ENCODE measurements at regions not wholly inside any gene's neighbourhood (a gene's known extent, or its start where the extent isn't known, plus 50 kb on each side); places are given as distances from the start of the nearest gene placed in this dataset.
"Not testable (repeated sequence)": the region's sequence is repeated elsewhere in the genome, so short reads cannot be mapped to it uniquely, and the experiment has no call there.

GRCh38 chr5:27818888-27819287 lies 780.5 kb upstream of the CDH9 start:
- DNase-seq: no peak

GRCh38 chr5:27814983-27815382 lies 776.6 kb upstream of the CDH9 start:
- DNase-seq: no peak

DNA sequence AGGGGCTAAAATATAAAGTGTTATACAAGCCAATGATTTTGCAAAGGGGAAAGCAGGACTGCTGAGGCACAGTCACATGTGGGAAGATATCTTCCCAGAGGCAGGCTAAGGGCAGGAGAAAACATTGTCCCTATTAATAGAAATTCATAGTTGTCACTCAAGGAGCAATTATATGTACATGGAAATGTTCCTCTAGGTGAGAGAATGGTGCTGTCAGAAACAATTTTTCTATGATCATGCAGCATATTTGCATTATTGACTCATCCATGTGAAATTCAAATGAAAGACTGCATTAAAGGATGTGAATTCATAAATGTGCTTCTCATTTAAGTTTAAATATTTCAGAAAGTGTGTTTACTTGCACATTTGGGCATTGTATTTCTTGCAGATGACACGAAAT lies 775.9 kb upstream of the CDH9 start:
- DNase-seq: no peak

GRCh38 chr5:27810458-27810857 lies 772.1 kb upstream of the CDH9 start:
- no peak for DNase-seq

DNA sequence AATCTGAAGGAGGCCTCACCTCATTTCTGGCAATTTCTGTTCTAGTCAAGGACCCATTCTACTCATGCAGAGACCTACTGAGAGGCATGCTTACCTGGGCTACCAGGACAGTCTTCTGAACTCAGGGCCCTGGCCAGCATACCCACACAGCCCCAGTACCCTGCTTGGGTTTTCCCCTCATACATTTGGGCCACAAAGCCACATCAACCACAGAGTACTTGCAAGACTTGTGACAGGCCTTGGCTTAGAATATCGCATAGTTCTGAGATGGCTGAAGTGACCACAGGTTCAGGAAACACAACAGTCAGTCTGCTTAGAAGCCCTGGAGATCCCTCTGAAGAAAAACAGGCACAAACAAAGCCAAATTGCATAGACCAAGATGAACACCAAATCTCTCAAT lies 758.8 kb upstream of the CDH9 start:
- no peak for DNase-seq

DNA sequence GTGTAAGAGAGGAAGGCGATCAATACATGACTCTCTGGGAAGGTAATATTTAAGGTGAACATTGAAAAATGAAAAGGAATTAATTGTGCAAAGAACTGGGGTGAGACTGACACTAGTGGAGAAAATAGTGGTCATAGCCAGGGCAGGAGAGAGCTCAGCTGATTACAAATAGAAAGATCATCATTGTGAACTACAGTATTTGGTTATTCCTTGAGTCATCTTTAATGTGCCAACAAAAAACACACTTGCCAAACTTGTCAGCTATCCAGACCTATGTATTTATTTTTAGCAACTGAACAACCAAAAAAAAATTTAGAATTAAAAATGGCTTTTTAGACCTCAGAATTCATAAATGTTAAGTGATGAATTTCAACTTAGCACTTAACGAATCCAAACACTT lies 749.8 kb upstream of the CDH9 start:
- DNase-seq: no peak

- DNase-seq: no peak
These were observed 745.9 kb upstream of the CDH9 start for GRCh38 chr5:27784317-27784716.

DNA sequence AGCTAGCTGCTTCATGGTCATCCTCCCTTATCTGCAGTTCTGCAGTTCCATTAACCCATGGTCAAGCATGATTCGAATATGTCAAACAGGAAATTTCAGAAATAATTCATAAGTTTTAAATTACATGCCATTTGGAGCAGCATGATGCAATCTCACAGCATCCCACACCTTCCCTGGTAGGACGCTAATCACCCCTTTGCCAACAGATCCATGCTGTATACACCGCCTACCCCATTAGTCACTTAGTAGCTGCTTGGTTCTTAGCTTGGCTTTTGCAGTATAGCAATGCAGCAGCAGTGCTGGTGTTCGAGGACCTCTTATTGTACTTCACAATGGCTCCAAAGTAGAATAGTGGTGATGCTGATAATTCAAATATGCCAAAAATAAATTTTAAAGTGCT lies 739.7 kb upstream of the CDH9 start:
- DNase-seq: no peak

GRCh38 chr5:27773636-27774035 lies 735.2 kb upstream of the CDH9 start:
- DNase-seq: no peak

DNA sequence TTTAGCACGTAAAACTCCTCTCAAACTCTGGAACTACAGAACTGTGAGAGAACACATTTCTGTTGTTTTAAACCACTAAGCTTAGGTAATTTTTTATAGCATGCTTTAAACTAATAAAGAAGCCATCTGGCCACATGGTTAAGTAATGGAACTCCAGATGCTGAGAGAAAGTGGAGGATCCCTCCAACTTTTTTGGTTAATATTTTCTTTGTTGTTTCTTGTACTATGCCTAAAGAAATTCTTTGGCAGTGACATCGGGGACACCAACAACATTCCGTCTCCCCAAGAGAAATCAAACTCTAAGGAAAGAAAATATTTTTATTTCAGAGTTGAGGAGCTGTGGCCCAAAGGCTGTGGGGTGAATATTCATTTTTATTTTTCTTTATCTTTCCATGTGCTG lies 734.8 kb upstream of the CDH9 start:
- no peak for DNase-seq

DNA sequence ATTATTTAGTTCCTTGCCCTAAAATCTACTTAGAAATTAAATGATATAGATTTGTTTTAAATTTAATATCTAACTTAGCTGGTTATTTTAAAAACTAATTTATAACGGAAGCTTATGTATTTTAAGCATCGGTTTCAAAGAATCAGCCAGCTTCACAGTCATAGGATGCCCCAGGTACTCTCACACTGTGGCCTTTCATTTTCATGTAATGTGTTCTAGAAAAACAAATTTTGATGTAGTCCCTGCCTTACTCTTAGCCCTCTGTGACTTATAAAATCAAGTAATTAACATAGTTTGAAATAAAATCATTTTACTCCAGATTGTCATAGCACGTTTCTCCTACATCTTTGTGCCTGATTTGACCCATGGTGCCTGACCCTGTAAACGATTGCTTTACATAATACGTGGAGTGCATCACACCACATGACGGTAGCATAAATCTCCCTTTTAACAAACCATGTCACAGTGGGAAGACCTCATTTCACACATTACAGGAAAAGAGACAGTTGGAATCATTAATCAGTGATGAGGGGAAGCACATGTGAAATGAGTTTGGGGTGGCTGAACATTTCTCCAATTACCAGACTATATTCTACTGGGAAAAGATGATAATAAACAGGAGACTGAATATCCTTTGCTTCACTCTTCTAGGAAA lies 731.5 kb upstream of the CDH9 start:
- no peak for DNase-seq

GRCh38 chr5:27748847-27749246 lies 710.5 kb upstream of the CDH9 start:
- DNase-seq: no peak

DNA sequence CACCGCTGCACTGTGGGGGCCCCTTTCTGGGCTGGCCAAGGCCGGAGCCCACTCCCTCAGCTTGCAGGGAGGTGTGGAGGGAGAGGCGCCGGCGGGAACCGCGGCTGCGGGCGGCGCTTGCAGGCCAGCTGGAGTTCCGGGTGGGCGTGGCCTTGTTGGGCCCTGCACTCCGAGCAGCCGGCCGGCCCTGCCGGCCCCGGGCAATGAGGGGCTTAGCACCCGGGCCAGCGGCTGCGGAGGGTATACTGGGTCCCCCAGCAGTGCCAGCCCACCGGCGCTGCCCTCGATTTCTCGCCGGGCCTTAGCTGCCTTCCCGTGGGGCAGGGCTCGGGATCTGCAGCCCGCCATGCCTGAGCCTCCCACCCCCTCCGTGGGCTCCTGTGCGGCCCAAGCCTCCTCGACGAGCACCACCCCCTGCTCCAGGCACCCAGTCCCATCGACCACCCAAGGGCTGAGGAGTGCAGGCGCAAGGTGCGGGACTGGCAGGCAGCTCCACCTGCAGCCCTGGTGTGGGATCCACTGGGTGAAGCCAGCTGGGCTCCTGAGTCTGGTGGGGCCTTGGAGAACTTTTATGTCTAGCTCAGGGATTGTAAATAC lies 705.1 kb upstream of the CDH9 start:
- DNase-seq: not testable (repeated sequence)

- DNase-seq: no peak
These were observed 704.4 kb upstream of the CDH9 start for GRCh38 chr5:27742805-27743204.

DNA sequence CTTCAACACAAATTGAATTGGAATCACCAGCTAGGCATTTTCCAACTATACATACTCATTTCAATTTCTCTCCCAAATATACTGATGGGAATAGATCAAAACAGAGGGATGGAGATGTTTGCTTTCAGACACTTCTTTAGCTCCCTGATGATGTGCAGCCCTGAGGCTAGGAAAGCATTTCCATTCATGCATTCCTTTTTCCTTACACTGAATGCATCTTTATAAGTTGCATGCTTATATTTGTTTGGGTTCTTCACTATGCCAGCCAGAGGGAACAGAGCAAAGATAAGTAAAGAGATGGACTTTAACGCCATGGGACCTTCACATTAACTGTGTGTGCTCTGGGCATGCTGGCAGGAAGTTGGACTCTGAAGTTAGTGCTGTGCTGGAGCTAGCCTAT lies 696.5 kb upstream of the CDH9 start:
- DNase-seq: no peak

- DNase-seq: no peak
These were observed 694.9 kb upstream of the CDH9 start for GRCh38 chr5:27733237-27733636.

DNA sequence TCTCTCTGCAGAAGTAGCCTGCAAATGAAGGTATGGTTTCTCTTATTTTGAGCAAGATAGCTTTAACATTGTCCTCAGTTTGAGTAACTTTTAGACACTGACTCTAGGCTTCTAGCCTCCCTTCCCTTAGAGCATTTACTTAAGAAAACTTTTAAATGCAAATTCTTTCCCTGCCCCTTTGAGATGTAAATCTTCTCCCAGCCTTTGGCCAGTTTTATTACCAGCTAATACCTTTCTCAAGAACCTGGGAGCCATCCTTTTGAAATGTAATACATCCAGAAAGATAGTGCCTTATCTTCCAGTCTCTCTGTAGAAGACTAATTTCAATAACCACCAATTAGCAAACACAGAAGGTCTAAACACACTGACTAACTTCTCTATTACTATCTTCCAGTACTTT lies 688.9 kb upstream of the CDH9 start:
- DNase-seq: no peak

- no peak for DNase-seq
These were observed 684.0 kb upstream of the CDH9 start for GRCh38 chr5:27722337-27722736.

GRCh38 chr5:27708534-27708933 lies 670.1 kb upstream of the CDH9 start:
- DNase-seq: no peak

GRCh38 chr5:27706832-27707231 lies 668.4 kb upstream of the CDH9 start:
- no peak for DNase-seq

DNA sequence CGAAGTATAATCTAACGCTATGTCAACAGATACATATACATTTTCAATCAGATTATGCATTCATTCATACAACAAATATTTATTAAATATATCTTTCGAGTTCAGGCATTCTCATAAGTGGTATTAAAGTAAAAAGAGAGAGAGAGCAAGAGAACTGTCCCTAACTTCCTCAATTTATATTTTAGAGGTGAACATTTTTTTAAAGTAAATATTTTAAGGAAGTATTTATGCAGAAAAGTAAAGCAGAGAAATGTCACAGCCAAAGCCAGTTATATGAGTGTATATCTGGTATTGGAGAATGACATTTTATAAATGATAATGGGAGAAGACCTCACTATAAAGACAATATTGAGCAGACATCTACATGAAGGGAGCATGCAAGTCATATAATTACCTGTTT lies 667.3 kb upstream of the CDH9 start:
- DNase-seq: no peak

GRCh38 chr5:27701931-27702903 lies 663.8 kb upstream of the CDH9 start:
- DNase-seq: no peak

DNA sequence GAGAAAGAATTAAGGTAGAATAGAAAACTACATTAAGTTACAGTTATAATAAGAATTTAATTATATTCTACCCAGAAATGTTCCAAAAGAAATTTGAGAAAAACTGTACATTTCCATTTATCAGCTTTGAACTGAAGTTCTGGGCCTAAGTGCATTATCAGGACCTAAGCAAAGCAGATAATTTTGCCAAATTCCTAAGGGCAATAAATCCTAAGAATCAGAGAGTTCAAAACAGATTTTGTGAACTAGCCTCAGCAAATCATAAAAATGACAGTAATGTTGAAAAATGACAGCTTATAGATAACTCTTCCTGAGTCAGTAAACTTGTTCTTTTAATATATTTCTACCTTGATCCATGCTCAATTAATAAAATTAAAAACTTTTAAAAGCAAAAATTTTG lies 662.1 kb upstream of the CDH9 start:
- DNase-seq: no peak

GRCh38 chr5:27682600-27682999 lies 644.2 kb upstream of the CDH9 start:
- DNase-seq: no peak

Data from effector CD8-positive, alpha-beta T cell (primary cell).